CD4-positive, alpha-beta T cell treated with Interleukin-1 beta for 1 hour (primary cell): ENCODE measurements at regions not wholly inside any gene's neighbourhood (a gene's known extent, or its start where the extent isn't known, plus 50 kb on each side); places are given as distances from the start of the nearest gene placed in this dataset.
A peak's percentile ranks its signal among the peaks of the same experiment; 100 is the strongest.
"Not testable (repeated sequence)": the region's sequence is repeated elsewhere in the genome, so short reads cannot be mapped to it uniquely, and the experiment has no call there.

Experiments used
- DNase-seq, 2 donors: peaks; one replicate each; pipeline ENCODE4 v3.0.0-alpha.2; 2020 to 2022

- DNase-seq = no peak
Observed at GRCh38 chr5:34450338-34450737, 205.8 kb upstream of the RAI14 start.

- DNase-seq = no peak
Observed at GRCh38 chr5:34452170-34452828, 203.8 kb upstream of the RAI14 start.

GRCh38 chr5:34455098-34455497 lies 201.0 kb upstream of the RAI14 start:
- no peak for DNase-seq

GRCh38 chr5:34459908-34460307 lies 196.2 kb upstream of the RAI14 start:
- no peak for DNase-seq

- DNase-seq = no peak
Observed at GRCh38 chr5:34460496-34460895, 195.6 kb upstream of the RAI14 start.

- DNase-seq = no peak
Observed at GRCh38 chr5:34464829-34465228, 191.3 kb upstream of the RAI14 start.

- peak in 1 of 2 donors; percentile 67 for DNase-seq
Observed at GRCh38 chr5:34465301-34465700, 190.8 kb upstream of the RAI14 start.

- not testable (repeated sequence) for DNase-seq
Observed at GRCh38 chr5:34466519-34467388, 189.4 kb upstream of the RAI14 start.

GRCh38 chr5:34467436-34467835 lies 188.7 kb upstream of the RAI14 start:
- DNase-seq = no peak

- not testable (repeated sequence) for DNase-seq
Observed at GRCh38 chr5:34467984-34468383, 188.1 kb upstream of the RAI14 start.

- no peak for DNase-seq
Observed at GRCh38 chr5:34469971-34470370, 186.2 kb upstream of the RAI14 start.

- peak in 1 of 2 donors; percentile 30 for DNase-seq
Observed at GRCh38 chr5:34474573-34475021, 181.5 kb upstream of the RAI14 start.

- DNase-seq = no peak
Observed at GRCh38 chr5:34475249-34475966, 180.7 kb upstream of the RAI14 start.

GRCh38 chr5:34476941-34477565 lies 179.1 kb upstream of the RAI14 start:
- DNase-seq = no peak

- DNase-seq = no peak
Observed at GRCh38 chr5:34480810-34481528, 175.2 kb upstream of the RAI14 start.

GRCh38 chr5:34483442-34484033 lies 172.6 kb upstream of the RAI14 start:
- DNase-seq = no peak

- DNase-seq = no peak
Observed at GRCh38 chr5:34484216-34484920, 171.8 kb upstream of the RAI14 start.

GRCh38 chr5:34485768-34486030 lies 170.4 kb upstream of the RAI14 start:
- DNase-seq = no peak

GRCh38 chr5:34486160-34486848 lies 169.8 kb upstream of the RAI14 start:
- peak; percentile 47 to 57 for DNase-seq

GRCh38 chr5:34486849-34487158 lies 169.3 kb upstream of the RAI14 start:
- DNase-seq = no peak
